Lung (tissue), 11 donors: ENCODE measurements at regions not wholly inside any gene's neighbourhood (a gene's known extent, or its start where the extent isn't known, plus 50 kb on each side); places are given as distances from the start of the nearest gene placed in this dataset.

Experiments used
- ATAC-seq: fragments of 200-7000 bp; cut with Tn5 transposase; one replicate; pipeline ENCODE4 v1.9.1; 2020; ENCODE audit warnings: moderate number of reproducible peaks; ENCODE audit not compliant: insufficient read depth, low FRiP score
- DNase-seq, 3 donors: peaks; one replicate each; pipeline ENCODE4 v3.0.0-alpha.2; 2013 to 2017
- H3K27ac ChIP-seq, 2 donors: one replicate each; pipeline ENCODE4 v1.5.1; 2013; ENCODE audit warnings: mild to moderate bottlenecking in 2 of 2, moderate library complexity in 2 of 2, control low read depth in 1 of 2, inconsistent platforms in 1 of 2, low read depth in 1 of 2, low read length in 1 of 2
- H3K27me3 ChIP-seq, 3 donors: one replicate each; pipeline ENCODE4 v1.5.1; 2013; ENCODE audit warnings: low read length in 2 of 3; ENCODE audit not compliant: control insufficient read depth in 3 of 3, insufficient read depth in 3 of 3
- H3K36me3 ChIP-seq, 4 donors: one replicate each; pipeline ENCODE4 v1.5.1; 2013; ENCODE audit warnings: low read length in 4 of 4, mild to moderate bottlenecking in 1 of 4, moderate library complexity in 1 of 4; ENCODE audit not compliant: control insufficient read depth in 4 of 4, insufficient read depth in 4 of 4
- H3K4me1 ChIP-seq, 5 donors: one replicate each; pipeline ENCODE4 v1.5.1; 2013; ENCODE audit warnings: low read length in 5 of 5, mild to moderate bottlenecking in 2 of 5, moderate library complexity in 1 of 5; ENCODE audit not compliant: control insufficient read depth in 5 of 5, insufficient read depth in 5 of 5
- H3K4me3 ChIP-seq: one replicate; pipeline ENCODE4 v1.5.1; 2013; ENCODE audit warnings: mild to moderate bottlenecking, control low read depth, moderate library complexity
- H3K9ac ChIP-seq, 2 donors: one replicate each; pipeline ENCODE4 v1.5.1; 2013; ENCODE audit warnings: low read length in 2 of 2, control low read depth in 1 of 2; ENCODE audit not compliant: insufficient read depth in 1 of 2
- H3K9me3 ChIP-seq, 4 donors: one replicate each; pipeline ENCODE4 v1.5.1; 2013; ENCODE audit warnings: low read length in 3 of 4, mild to moderate bottlenecking in 1 of 4, moderate library complexity in 1 of 4; ENCODE audit not compliant: control insufficient read depth in 4 of 4, insufficient read depth in 3 of 4
- WGBS, 2 donors: extraction: QIAGEN DNeasy Blood & Tissue Kit; methylation state at CpG; one replicate each; pipeline ENCODE4 v1.1.7; 2013; 5-methylcytosine and 5-hydroxymethylcytosine counted together
- TF ChIP-seq, protein P1 (sequence below): IDR thresholded peaks from 2 replicates; pipeline ENCODE4 v1.5.1; 2012; ENCODE audit warnings: mild to moderate bottlenecking; ENCODE audit errors: control extremely low read depth, extremely low read depth
- donor health status: control.
- donor health status: control.
- donor health status: Bipolar disorder and iron deficiency.
- donor health status: healthy.
- donor health status: DM: yes; HTN: yes; CAD: no.

DNA sequence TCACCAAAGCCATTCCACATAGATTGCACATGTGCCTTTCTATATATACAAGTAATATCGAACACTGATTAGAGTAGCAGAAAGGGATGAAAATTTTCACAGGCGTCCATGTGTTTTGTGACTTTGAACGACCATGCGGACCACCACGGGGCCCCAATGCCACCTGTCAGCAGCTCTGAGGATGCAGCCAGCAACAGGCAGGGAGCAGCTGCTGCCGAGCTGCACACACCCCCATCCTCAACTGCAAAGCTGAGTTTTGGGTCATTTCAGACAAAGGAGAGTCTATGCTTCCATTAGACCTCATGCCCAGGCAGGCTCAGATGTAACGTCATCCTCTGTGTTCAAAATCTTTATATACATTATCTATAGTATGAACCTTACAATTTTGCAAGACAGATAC, 503.8 kb downstream of the IRX1 start:
- no peak overlapping the region for H3K4me3 ChIP-seq
- H3K9ac ChIP-seq: no peak overlapping the region
- no peaks in the 10 kb centered on the region for H3K4me1 ChIP-seq
- DNase-seq (no peak), ATAC-seq (no peak)
- peaks cover 0 to 10% (median 0%) of the 10 kb centered on the region in 3 donors for H3K27me3 ChIP-seq
- H3K36me3 ChIP-seq: no peaks in the 10 kb centered on the region
- 70 to 71% methylated on average over 7 of the region's 7 CpGs for WGBS, 2 donors
- H3K9me3 ChIP-seq: peaks cover 0 to 3% (median 0%) of the 10 kb centered on the region in 4 donors
- TF ChIP-seq, protein P1, sequence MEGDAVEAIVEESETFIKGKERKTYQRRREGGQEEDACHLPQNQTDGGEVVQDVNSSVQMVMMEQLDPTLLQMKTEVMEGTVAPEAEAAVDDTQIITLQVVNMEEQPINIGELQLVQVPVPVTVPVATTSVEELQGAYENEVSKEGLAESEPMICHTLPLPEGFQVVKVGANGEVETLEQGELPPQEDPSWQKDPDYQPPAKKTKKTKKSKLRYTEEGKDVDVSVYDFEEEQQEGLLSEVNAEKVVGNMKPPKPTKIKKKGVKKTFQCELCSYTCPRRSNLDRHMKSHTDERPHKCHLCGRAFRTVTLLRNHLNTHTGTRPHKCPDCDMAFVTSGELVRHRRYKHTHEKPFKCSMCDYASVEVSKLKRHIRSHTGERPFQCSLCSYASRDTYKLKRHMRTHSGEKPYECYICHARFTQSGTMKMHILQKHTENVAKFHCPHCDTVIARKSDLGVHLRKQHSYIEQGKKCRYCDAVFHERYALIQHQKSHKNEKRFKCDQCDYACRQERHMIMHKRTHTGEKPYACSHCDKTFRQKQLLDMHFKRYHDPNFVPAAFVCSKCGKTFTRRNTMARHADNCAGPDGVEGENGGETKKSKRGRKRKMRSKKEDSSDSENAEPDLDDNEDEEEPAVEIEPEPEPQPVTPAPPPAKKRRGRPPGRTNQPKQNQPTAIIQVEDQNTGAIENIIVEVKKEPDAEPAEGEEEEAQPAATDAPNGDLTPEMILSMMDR: no peak
- H3K27ac ChIP-seq: no peak overlapping the region

DNA sequence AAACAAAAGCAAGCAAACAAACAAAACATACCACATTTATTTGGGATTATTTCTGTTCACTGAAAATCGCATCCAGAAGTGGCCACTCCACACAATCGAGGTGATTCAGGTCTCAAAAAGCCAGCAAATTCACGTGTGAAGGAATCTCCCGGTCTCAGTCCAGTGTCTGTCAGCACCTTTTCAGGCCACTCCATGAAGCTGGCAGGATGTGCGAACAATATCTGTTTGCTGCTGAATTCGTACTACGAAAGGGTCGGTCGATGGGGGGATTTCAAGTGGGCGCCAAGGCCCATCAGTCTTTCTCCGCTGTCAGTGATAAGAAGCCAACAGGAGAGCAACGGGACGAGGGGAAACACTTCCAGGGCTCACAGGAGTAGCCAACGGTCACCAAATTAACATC, 505.1 kb downstream of the IRX1 start:
- Histone ChIP-seq H3K9me3 (no peaks in the 10 kb centered on the region), H3K27me3 (peaks cover 0 to 10% (median 0%) of the 10 kb centered on the region in 3 donors), H3K4me1 (no peaks in the 10 kb centered on the region), H3K9ac (no peak overlapping the region), H3K36me3 (no peaks in the 10 kb centered on the region), H3K27ac (no peak overlapping the region), H3K4me3 (no peak overlapping the region)
- 45 to 57% methylated on average over 14 of the region's 14 CpGs for WGBS, 2 donors
- DNase-seq: no peak
- no peak for ATAC-seq
- TF ChIP-seq, protein P1: no peak

DNA sequence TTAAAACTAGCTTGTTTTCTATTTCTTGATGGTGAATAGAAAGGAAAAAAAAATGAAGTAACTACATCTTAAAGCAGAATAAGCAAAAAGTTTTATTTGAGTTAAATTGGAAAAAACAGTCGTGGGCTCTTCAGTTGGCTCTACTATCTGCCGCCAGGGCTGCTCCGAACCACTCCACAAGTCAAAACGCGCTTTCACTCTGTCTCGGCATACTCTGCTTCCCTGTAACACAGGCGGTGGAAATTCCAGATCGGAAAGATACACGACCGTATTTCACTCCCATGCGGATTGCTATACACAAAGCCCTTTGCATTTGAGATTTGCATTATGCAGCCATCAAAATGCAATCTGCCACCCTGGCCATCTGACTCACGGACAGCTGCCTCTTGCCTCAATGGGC, 505.6 kb downstream of the IRX1 start:
- Histone ChIP-seq H3K4me3 (no peak overlapping the region), H3K9ac (no peak overlapping the region), H3K27me3 (peaks cover 0 to 10% (median 0%) of the 10 kb centered on the region in 3 donors), H3K27ac (no peak overlapping the region), H3K4me1 (no peaks in the 10 kb centered on the region), H3K36me3 (no peaks in the 10 kb centered on the region), H3K9me3 (no peaks in the 10 kb centered on the region)
- no peak for DNase-seq
- ATAC-seq: no peak
- WGBS, 2 donors: 61 to 85% methylated on average over 12 of the region's 12 CpGs
- TF ChIP-seq, protein P1: no peak
